Smooth muscle cell (in vitro differentiated cells): ENCODE measurements at regions not wholly inside any gene's neighbourhood (a gene's known extent, or its start where the extent isn't known, plus 50 kb on each side); places are given as distances from the start of the nearest gene placed in this dataset.

ENCODE experiments used
- DNase-seq: peaks from one replicate; lab custom pipeline; 2025; ENCODE audit not compliant: unreplicated experiment; lab: John Stamatoyannopoulos, UW
- H2AFZ ChIP-seq: fragments of 200-600 bp; sonication (generic); 2 replicates; pipeline ENCODE4 v1.6.0; 2016; ENCODE audit warnings: antibody characterized with exemption, low read depth, mild to moderate bottlenecking
- H3F3A ChIP-seq: fragments of 200-600 bp; sonication (generic); 2 replicates; pipeline ENCODE4 v1.6.0; 2017; ENCODE audit warnings: antibody characterized with exemption, low read depth
- H3K27ac ChIP-seq: fragments of 200-600 bp; sonication (generic); 2 replicates; pipeline ENCODE4 v1.5.1; 2016; ENCODE audit warnings: low read depth, mild to moderate bottlenecking
- H3K27me3 ChIP-seq: fragments of 200-600 bp; sonication (generic); 2 replicates; pipeline ENCODE4 v1.6.1; 2016; ENCODE audit warnings: low read depth, mild to moderate bottlenecking
- H3K36me3 ChIP-seq: fragments of 200-600 bp; sonication (generic); 2 replicates; pipeline ENCODE4 v1.5.1; 2016; ENCODE audit warnings: low read depth
- H3K4me1 ChIP-seq: fragments of 200-600 bp; sonication (generic); 2 replicates; pipeline ENCODE4 v1.5.1; 2016; ENCODE audit warnings: low read depth
- H3K4me2 ChIP-seq: fragments of 200-600 bp; sonication (generic); 2 replicates; pipeline ENCODE4 v1.6.0; 2016; ENCODE audit warnings: mild to moderate bottlenecking
- H3K4me3 ChIP-seq: fragments of 200-600 bp; sonication (generic); 2 replicates; pipeline ENCODE4 v1.5.1; 2016; ENCODE audit warnings: mild to moderate bottlenecking
- H3K79me2 ChIP-seq: fragments of 200-600 bp; sonication (generic); 2 replicates; pipeline ENCODE4 v1.6.0; 2016; ENCODE audit warnings: low read depth, mild to moderate bottlenecking
- H3K9ac ChIP-seq: fragments of 200-600 bp; sonication (generic); 2 replicates; pipeline ENCODE4 v1.6.0; 2016; ENCODE audit warnings: low read depth
- H3K9me3 ChIP-seq: fragments of 200-600 bp; sonication (generic); replicated peaks from 2 replicates; pipeline ENCODE4 v1.5.1; 2016; ENCODE audit warnings: low read depth
- H4K20me1 ChIP-seq: fragments of 200-600 bp; sonication (generic); 2 replicates; pipeline ENCODE4 v1.6.0; 2016; ENCODE audit warnings: low read depth
- CTCF ChIP-seq: fragments of 200-600 bp; sonication (generic); IDR thresholded peaks from 2 replicates; pipeline ENCODE4 v1.5.1; 2017; ENCODE audit warnings: borderline replicate concordance, mild to moderate bottlenecking, antibody characterized with exemption; ENCODE audit not compliant: insufficient read depth, poor library complexity, severe bottlenecking
- WGBS: methylation state at CpG from one replicate; pipeline ENCODE4 v1.1.7; 2016; ENCODE audit warnings: low lambda C conversion rate; 5-methylcytosine and 5-hydroxymethylcytosine counted together

DNA sequence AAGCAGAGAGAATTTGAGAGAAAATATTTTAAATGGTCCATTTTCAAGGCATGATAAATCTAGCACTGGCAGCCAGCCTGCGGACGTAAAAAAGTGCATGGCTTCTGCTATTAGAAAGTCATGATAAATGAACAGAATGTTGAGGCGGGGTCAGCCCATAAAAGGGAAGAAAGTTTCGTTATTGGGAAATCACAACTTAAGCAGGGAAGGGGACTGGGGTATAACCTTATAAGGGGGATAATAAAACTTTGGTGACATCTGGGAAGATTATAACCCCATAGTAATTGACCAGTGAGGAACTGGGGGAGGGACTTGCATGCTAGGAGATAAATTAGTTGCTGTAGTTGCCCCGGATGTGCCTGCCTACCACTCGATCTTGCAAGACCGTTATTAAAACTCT, 88.4 kb upstream of the PLSCR4 start:
- Histone ChIP-seq H3K27ac (no peak overlapping the region), H3K36me3 (no peaks in the 10 kb centered on the region), H3K9ac (no peak overlapping the region), H3K79me2 (no peaks in the 10 kb centered on the region), H3K4me3 (no peak overlapping the region), H3K27me3 (no peaks in the 10 kb centered on the region), H4K20me1 (no peaks in the 10 kb centered on the region), H3K9me3 (no peaks in the 10 kb centered on the region), H3F3A (no peaks in the 10 kb centered on the region), H3K4me2 (no peak overlapping the region), H2AFZ (no peak overlapping the region), H3K4me1 (no peaks in the 10 kb centered on the region)
- 98% methylated on average over 7 of the region's 7 CpGs for WGBS
- DNase-seq, result no peak
- TF ChIP-seq CTCF, result no peak

- H3K4me2 ChIP-seq, result no peak overlapping the region
- H3K36me3 ChIP-seq, result no peaks in the 10 kb centered on the region
- H3K79me2 ChIP-seq, result no peaks in the 10 kb centered on the region
- no peaks in the 10 kb centered on the region for H3K9me3 ChIP-seq
- no peak overlapping the region for H2AFZ ChIP-seq
- no peak overlapping the region for H3K27ac ChIP-seq
- no peak overlapping the region for H3K4me3 ChIP-seq
- DNase-seq, result no peak
- no peaks in the 10 kb centered on the region for H3F3A ChIP-seq
- WGBS, result 95% methylated on average over 7 of the region's 7 CpGs
- no peak overlapping the region for H3K9ac ChIP-seq
- no peaks in the 10 kb centered on the region for H3K4me1 ChIP-seq
- H4K20me1 ChIP-seq, result no peaks in the 10 kb centered on the region
- no peaks in the 10 kb centered on the region for H3K27me3 ChIP-seq
- TF ChIP-seq CTCF, result no peak
Measured at GRCh38 chr3:146337991-146338390, 87.1 kb upstream of the PLSCR4 start.

DNA sequence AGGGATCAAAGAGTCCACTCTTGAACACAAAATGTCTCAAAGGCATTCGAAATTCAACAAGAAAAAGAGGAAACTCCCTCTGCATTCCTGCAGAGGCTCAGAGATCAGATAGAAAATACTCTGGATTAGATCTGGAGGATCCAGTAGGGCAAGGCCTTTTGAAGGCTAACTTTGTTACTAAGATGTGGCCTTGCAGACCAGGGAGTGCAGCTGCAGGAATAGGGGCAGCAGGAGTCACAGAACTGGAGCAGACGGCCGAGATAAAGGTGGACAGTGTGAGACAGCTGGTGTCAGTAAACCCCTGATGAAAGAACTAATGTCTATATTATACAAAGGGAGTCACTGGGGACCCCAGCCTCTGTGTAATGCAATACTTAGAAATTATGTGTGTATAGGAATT, 84.5 kb upstream of the PLSCR4 start:
- no peak for TF ChIP-seq CTCF
- Histone ChIP-seq H3K4me2 (no peak overlapping the region), H3K27me3 (no peaks in the 10 kb centered on the region), H3K4me3 (no peak overlapping the region), H2AFZ (peak overlapping the region; percentile 24), H3K4me1 (no peaks in the 10 kb centered on the region), H4K20me1 (no peaks in the 10 kb centered on the region), H3K27ac (no peak overlapping the region), H3K9me3 (no peaks in the 10 kb centered on the region), H3K36me3 (no peaks in the 10 kb centered on the region), H3F3A (no peaks in the 10 kb centered on the region), H3K9ac (no peak overlapping the region), H3K79me2 (no peaks in the 10 kb centered on the region)
- no peak for DNase-seq
- WGBS, result 63% methylated on average over 3 of the region's 3 CpGs

DNA sequence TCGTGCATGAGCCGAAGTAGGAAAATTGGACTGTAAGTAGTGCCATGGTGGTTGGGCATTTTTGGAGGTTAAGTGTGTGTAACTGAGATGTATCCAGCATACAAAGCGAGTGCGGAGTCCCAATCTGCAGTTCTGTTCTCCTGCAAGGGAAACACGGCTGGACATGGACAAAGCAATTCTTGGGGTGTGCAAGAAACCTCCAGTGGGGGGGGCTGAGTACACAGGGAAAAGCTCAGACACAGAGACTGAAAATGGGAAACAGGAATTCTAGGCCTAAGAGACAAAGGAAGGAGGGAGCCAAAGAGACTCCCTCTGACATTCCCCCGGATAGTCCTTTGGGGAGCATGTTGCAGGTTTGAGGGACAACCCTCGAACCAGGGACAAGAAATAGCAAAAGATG, 83.2 kb upstream of the PLSCR4 start:
- H4K20me1 ChIP-seq, result no peaks in the 10 kb centered on the region
- WGBS, result 97% methylated on average over 7 of the region's 7 CpGs
- DNase-seq, result no peak
- H3K4me3 ChIP-seq, result no peak overlapping the region
- H3K79me2 ChIP-seq, result no peaks in the 10 kb centered on the region
- H3K9ac ChIP-seq, result no peak overlapping the region
- H3K27ac ChIP-seq, result no peak overlapping the region
- no peaks in the 10 kb centered on the region for H3K27me3 ChIP-seq
- no peak for TF ChIP-seq CTCF
- no peak overlapping the region for H3K4me2 ChIP-seq
- H3K9me3 ChIP-seq, result no peaks in the 10 kb centered on the region
- no peaks in the 10 kb centered on the region for H3K4me1 ChIP-seq
- no peak overlapping the region for H2AFZ ChIP-seq
- no peaks in the 10 kb centered on the region for H3F3A ChIP-seq
- no peaks in the 10 kb centered on the region for H3K36me3 ChIP-seq
